GM23338 (cell line): ENCODE measurements at regions not wholly inside any gene's neighbourhood (a gene's known extent, or its start where the extent isn't known, plus 50 kb on each side); places are given as distances from the start of the nearest gene placed in this dataset.

ENCODE experiments used
- ATAC-seq: fragments of 200-7000 bp; cut with Tn5 transposase; 3 replicates; pipeline ENCODE4 v1.9.1; 2020
- DNase-seq: peaks from one replicate; pipeline ENCODE4 v3.0.0-alpha.2; 2015; ENCODE audit warnings: low spot score
- H2AFZ ChIP-seq: fragments of 200-600 bp; sonication (generic); 2 replicates; pipeline ENCODE4 v1.8.0; 2016; ENCODE audit warnings: antibody characterized with exemption, mild to moderate bottlenecking, moderate library complexity
- H3F3A ChIP-seq: fragments of 200-600 bp; sonication (generic); replicated peaks from 2 replicates; pipeline ENCODE4 v1.8.0; 2017; ENCODE audit warnings: antibody characterized with exemption, mixed run types, low read depth
- H3K27ac ChIP-seq: fragments of 200-600 bp; sonication (generic); 2 replicates; pipeline ENCODE4 v1.6.1; 2016; ENCODE audit warnings: low read depth
- H3K27me3 ChIP-seq: fragments of 200-600 bp; sonication (generic); 2 replicates; pipeline ENCODE4 v1.8.0; 2016; ENCODE audit warnings: mild to moderate bottlenecking, mixed run types, moderate library complexity; ENCODE audit not compliant: insufficient read depth
- H3K36me3 ChIP-seq: fragments of 200-600 bp; sonication (generic); 2 replicates; pipeline ENCODE4 v1.8.0; 2016; ENCODE audit warnings: mild to moderate bottlenecking; ENCODE audit not compliant: insufficient read depth
- H3K4me1 ChIP-seq: fragments of 200-600 bp; sonication (generic); 2 replicates; pipeline ENCODE4 v1.8.0; 2016; ENCODE audit warnings: mild to moderate bottlenecking, moderate library complexity; ENCODE audit not compliant: insufficient read depth
- H3K4me2 ChIP-seq: fragments of 200-600 bp; sonication (generic); 2 replicates; pipeline ENCODE4 v1.7.1; 2017; ENCODE audit warnings: mixed run types
- H3K4me3 ChIP-seq: fragments of 200-600 bp; sonication (generic); 2 replicates; pipeline ENCODE4 v1.6.1; 2016; ENCODE audit warnings: mixed run types
- H3K79me2 ChIP-seq: fragments of 200-600 bp; sonication (generic); replicated peaks from 2 replicates; pipeline ENCODE4 v1.8.0; 2017; ENCODE audit warnings: mild to moderate bottlenecking; ENCODE audit not compliant: insufficient read depth
- H3K9me2 ChIP-seq: fragments of 200-600 bp; sonication (generic); 2 replicates; pipeline ENCODE4 v1.8.0; 2017; ENCODE audit not compliant: insufficient read depth
- H4K20me1 ChIP-seq: fragments of 200-600 bp; sonication (generic); replicated peaks from 2 replicates; pipeline ENCODE4 v1.8.0; 2017; ENCODE audit warnings: mild to moderate bottlenecking; ENCODE audit not compliant: insufficient read depth
- H3K27ac Mint-ChIP-seq: 2 replicates; pipeline ENCODE4 v1.8.0; 2020; ENCODE audit warnings: inconsistent platforms, mild to moderate bottlenecking, moderate library complexity, mixed read lengths
- H3K27me3 Mint-ChIP-seq: 3 replicates; pipeline ENCODE4 v1.8.0; 2022; ENCODE audit warnings: low read depth, mild to moderate bottlenecking, moderate library complexity, mixed read lengths, inconsistent platforms; ENCODE audit not compliant: insufficient read depth, poor library complexity
- H3K36me3 Mint-ChIP-seq: 3 replicates; pipeline ENCODE4 v1.8.0; 2021; ENCODE audit warnings: low read depth, mild to moderate bottlenecking, inconsistent platforms, moderate library complexity, mixed read lengths
- H3K4me1 Mint-ChIP-seq: 3 replicates; pipeline ENCODE4 v1.8.0; 2020; ENCODE audit warnings: mild to moderate bottlenecking, inconsistent platforms, mixed read lengths
- H3K4me3 Mint-ChIP-seq: 3 replicates; pipeline ENCODE4 v1.8.0; 2021; ENCODE audit warnings: moderate library complexity, mild to moderate bottlenecking, inconsistent platforms, mixed read lengths
- H3K9me3 Mint-ChIP-seq: 3 replicates; pipeline ENCODE4 v1.8.0; 2020; ENCODE audit warnings: moderate library complexity, mild to moderate bottlenecking, inconsistent platforms, mixed read lengths
- CREB1 ChIP-seq: fragments of 250-450 bp; sonication (Bioruptor Pico); IDR thresholded peaks from 2 replicates; pipeline ENCODE4 v1.5.0; 2020; ENCODE audit warnings: low read depth, mild to moderate bottlenecking, moderate library complexity
- EZH2 ChIP-seq: fragments of 200-600 bp; sonication (generic); IDR thresholded peaks from one replicate; pipeline ENCODE4 v1.8.0; 2017; ENCODE audit warnings: antibody characterized with exemption, mild to moderate bottlenecking, low read depth; ENCODE audit not compliant: unreplicated experiment
- EZH2phosphoT487 ChIP-seq: fragments of 200-600 bp; sonication (generic); IDR thresholded peaks from one replicate; pipeline ENCODE4 v1.8.1; 2018; ENCODE audit warnings: antibody characterized with exemption; ENCODE audit not compliant: unreplicated experiment
- JUNB ChIP-seq: IDR thresholded peaks from one replicate; pipeline ENCODE4 v1.6.1; 2016; ENCODE audit warnings: antibody characterized with exemption; ENCODE audit not compliant: unreplicated experiment
- NANOG ChIP-seq: IDR thresholded peaks from 2 replicates; pipeline ENCODE4 v1.6.1; 2016; ENCODE audit warnings: antibody characterized with exemption, borderline replicate concordance
- POLR2AphosphoS5 ChIP-seq: IDR thresholded peaks from 2 replicates; pipeline ENCODE4 v1.6.1; 2016; ENCODE audit warnings: antibody characterized with exemption, low read depth
- STAT1 ChIP-seq: IDR thresholded peaks from one replicate; pipeline ENCODE4 v1.6.1; 2016; ENCODE audit warnings: antibody characterized with exemption; ENCODE audit not compliant: unreplicated experiment
- ZNF114 ChIP-seq: fragments of 250-450 bp; sonication (Bioruptor Pico); IDR thresholded peaks from 2 replicates; pipeline ENCODE4 v1.5.0; 2020; ENCODE audit warnings: mild to moderate bottlenecking, moderate library complexity
- ZNF331 ChIP-seq: fragments of 250-450 bp; sonication (Bioruptor Pico); IDR thresholded peaks from 2 replicates; pipeline ENCODE4 v1.5.0; 2020; ENCODE audit warnings: low read depth, mild to moderate bottlenecking, moderate library complexity
- TF ChIP-seq, protein P1 (sequence below): IDR thresholded peaks from 2 replicates; pipeline ENCODE4 v1.6.1; 2016; ENCODE audit warnings: antibody characterized with exemption
- TF ChIP-seq, protein P2 (sequence below): fragments of 250-450 bp; sonication (Bioruptor Pico); IDR thresholded peaks from 2 replicates; pipeline ENCODE4 v1.5.0; 2020; ENCODE audit warnings: mild to moderate bottlenecking, moderate library complexity
- TF ChIP-seq, protein P3 (sequence below): IDR thresholded peaks from one replicate; pipeline ENCODE4 v1.6.1; 2018; ENCODE audit warnings: antibody characterized with exemption; ENCODE audit not compliant: unreplicated experiment
- TF ChIP-seq, protein P4 (sequence below), 2 experiments: fragments of 200-600 bp in 1 of 2; sonication (generic) in 1 of 2; conservative IDR thresholded peaks; 2 replicates each; pipeline versions ENCODE4 v1.5.1 to v1.6.1; 2016 to 2017; ENCODE audit warnings: antibody characterized with exemption in 2 of 2, low read depth in 2 of 2, mild to moderate bottlenecking in 2 of 2, moderate library complexity in 1 of 2

DNA sequence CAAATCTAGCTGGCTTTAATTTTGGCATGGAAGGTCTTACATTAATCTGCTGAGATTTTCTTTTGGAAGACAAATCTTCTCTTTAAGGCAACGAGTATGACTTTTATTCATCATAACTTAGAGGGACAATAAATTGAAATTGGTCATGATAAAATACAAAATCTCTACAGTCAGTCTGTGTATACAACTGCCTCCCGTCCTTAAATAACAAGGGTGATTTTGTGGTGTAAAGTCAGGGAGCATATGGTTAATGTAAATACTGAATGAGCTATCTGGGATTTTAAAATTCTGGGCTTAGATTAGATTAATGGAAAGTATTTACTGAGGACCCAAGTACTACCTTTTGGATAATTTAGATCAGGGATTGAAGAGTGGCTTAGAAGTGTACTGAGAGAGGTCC is 328.4 kb upstream of the HAND2 start:
- no peaks in the 10 kb centered on the region for H3K9me3 Mint-ChIP-seq
- Histone ChIP-seq H3K4me3 (no peak overlapping the region), H3K79me2 (no peaks in the 10 kb centered on the region), H3K4me2 (no peak overlapping the region), H3K36me3 (no peaks in the 10 kb centered on the region), H3K27ac (no peak overlapping the region), H2AFZ (no peak overlapping the region), H3F3A (no peaks in the 10 kb centered on the region), H4K20me1 (no peaks in the 10 kb centered on the region), H3K9me2 (no peaks in the 10 kb centered on the region; the same call in 1 of the 2 replicates), H3K4me1 (no peaks in the 10 kb centered on the region), H3K27me3 (no peaks in the 10 kb centered on the region)
- H3K36me3 Mint-ChIP-seq = no peaks in the 10 kb centered on the region
- no peak overlapping the region for H3K4me3 Mint-ChIP-seq
- ATAC-seq = no peak
- no peaks in the 10 kb centered on the region for H3K4me1 Mint-ChIP-seq
- H3K27me3 Mint-ChIP-seq = no peaks in the 10 kb centered on the region
- no peak overlapping the region for H3K27ac Mint-ChIP-seq
- no peak for DNase-seq
- TF ChIP-seq, protein P1, sequence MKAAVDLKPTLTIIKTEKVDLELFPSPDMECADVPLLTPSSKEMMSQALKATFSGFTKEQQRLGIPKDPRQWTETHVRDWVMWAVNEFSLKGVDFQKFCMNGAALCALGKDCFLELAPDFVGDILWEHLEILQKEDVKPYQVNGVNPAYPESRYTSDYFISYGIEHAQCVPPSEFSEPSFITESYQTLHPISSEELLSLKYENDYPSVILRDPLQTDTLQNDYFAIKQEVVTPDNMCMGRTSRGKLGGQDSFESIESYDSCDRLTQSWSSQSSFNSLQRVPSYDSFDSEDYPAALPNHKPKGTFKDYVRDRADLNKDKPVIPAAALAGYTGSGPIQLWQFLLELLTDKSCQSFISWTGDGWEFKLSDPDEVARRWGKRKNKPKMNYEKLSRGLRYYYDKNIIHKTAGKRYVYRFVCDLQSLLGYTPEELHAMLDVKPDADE = no peak
- no peak for TF ChIP-seq CREB1 (CRISPR knock-in tag)
- TF ChIP-seq, protein P2, sequence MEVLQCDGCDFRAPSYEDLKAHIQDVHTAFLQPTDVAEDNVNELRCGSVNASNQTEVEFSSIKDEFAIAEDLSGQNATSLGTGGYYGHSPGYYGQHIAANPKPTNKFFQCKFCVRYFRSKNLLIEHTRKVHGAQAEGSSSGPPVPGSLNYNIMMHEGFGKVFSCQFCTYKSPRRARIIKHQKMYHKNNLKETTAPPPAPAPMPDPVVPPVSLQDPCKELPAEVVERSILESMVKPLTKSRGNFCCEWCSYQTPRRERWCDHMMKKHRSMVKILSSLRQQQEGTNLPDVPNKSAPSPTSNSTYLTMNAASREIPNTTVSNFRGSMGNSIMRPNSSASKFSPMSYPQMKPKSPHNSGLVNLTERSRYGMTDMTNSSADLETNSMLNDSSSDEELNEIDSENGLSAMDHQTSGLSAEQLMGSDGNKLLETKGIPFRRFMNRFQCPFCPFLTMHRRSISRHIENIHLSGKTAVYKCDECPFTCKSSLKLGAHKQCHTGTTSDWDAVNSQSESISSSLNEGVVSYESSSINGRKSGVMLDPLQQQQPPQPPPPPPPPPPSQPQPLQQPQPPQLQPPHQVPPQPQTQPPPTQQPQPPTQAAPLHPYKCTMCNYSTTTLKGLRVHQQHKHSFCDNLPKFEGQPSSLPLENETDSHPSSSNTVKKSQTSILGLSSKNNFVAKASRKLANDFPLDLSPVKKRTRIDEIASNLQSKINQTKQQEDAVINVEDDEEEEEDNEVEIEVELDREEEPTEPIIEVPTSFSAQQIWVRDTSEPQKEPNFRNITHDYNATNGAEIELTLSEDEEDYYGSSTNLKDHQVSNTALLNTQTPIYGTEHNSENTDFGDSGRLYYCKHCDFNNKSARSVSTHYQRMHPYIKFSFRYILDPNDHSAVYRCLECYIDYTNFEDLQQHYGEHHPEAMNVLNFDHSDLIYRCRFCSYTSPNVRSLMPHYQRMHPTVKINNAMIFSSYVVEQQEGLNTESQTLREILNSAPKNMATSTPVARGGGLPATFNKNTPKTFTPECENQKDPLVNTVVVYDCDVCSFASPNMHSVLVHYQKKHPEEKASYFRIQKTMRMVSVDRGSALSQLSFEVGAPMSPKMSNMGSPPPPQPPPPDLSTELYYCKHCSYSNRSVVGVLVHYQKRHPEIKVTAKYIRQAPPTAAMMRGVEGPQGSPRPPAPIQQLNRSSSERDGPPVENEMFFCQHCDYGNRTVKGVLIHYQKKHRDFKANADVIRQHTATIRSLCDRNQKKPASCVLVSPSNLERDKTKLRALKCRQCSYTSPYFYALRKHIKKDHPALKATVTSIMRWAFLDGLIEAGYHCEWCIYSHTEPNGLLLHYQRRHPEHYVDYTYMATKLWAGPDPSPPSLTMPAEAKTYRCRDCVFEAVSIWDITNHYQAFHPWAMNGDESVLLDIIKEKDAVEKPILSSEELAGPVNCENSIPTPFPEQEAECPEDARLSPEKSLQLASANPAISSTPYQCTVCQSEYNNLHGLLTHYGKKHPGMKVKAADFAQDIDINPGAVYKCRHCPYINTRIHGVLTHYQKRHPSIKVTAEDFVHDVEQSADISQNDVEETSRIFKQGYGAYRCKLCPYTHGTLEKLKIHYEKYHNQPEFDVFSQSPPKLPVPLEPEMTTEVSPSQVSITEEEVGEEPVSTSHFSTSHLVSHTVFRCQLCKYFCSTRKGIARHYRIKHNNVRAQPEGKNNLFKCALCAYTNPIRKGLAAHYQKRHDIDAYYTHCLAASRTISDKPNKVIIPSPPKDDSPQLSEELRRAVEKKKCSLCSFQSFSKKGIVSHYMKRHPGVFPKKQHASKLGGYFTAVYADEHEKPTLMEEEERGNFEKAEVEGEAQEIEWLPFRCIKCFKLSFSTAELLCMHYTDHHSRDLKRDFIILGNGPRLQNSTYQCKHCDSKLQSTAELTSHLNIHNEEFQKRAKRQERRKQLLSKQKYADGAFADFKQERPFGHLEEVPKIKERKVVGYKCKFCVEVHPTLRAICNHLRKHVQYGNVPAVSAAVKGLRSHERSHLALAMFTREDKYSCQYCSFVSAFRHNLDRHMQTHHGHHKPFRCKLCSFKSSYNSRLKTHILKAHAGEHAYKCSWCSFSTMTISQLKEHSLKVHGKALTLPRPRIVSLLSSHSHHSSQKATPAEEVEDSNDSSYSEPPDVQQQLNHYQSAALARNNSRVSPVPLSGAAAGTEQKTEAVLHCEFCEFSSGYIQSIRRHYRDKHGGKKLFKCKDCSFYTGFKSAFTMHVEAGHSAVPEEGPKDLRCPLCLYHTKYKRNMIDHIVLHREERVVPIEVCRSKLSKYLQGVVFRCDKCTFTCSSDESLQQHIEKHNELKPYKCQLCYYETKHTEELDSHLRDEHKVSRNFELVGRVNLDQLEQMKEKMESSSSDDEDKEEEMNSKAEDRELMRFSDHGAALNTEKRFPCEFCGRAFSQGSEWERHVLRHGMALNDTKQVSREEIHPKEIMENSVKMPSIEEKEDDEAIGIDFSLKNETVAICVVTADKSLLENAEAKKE (CRISPR knock-in tag) = no peak
- no peak for TF ChIP-seq ZNF331
- no peak for TF ChIP-seq POLR2AphosphoS5
- no peak for TF ChIP-seq NANOG
- TF ChIP-seq, protein P3, sequence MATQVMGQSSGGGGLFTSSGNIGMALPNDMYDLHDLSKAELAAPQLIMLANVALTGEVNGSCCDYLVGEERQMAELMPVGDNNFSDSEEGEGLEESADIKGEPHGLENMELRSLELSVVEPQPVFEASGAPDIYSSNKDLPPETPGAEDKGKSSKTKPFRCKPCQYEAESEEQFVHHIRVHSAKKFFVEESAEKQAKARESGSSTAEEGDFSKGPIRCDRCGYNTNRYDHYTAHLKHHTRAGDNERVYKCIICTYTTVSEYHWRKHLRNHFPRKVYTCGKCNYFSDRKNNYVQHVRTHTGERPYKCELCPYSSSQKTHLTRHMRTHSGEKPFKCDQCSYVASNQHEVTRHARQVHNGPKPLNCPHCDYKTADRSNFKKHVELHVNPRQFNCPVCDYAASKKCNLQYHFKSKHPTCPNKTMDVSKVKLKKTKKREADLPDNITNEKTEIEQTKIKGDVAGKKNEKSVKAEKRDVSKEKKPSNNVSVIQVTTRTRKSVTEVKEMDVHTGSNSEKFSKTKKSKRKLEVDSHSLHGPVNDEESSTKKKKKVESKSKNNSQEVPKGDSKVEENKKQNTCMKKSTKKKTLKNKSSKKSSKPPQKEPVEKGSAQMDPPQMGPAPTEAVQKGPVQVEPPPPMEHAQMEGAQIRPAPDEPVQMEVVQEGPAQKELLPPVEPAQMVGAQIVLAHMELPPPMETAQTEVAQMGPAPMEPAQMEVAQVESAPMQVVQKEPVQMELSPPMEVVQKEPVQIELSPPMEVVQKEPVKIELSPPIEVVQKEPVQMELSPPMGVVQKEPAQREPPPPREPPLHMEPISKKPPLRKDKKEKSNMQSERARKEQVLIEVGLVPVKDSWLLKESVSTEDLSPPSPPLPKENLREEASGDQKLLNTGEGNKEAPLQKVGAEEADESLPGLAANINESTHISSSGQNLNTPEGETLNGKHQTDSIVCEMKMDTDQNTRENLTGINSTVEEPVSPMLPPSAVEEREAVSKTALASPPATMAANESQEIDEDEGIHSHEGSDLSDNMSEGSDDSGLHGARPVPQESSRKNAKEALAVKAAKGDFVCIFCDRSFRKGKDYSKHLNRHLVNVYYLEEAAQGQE = no peak
- TF ChIP-seq EZH2phosphoT487 = no peak
- TF ChIP-seq, protein P4, sequence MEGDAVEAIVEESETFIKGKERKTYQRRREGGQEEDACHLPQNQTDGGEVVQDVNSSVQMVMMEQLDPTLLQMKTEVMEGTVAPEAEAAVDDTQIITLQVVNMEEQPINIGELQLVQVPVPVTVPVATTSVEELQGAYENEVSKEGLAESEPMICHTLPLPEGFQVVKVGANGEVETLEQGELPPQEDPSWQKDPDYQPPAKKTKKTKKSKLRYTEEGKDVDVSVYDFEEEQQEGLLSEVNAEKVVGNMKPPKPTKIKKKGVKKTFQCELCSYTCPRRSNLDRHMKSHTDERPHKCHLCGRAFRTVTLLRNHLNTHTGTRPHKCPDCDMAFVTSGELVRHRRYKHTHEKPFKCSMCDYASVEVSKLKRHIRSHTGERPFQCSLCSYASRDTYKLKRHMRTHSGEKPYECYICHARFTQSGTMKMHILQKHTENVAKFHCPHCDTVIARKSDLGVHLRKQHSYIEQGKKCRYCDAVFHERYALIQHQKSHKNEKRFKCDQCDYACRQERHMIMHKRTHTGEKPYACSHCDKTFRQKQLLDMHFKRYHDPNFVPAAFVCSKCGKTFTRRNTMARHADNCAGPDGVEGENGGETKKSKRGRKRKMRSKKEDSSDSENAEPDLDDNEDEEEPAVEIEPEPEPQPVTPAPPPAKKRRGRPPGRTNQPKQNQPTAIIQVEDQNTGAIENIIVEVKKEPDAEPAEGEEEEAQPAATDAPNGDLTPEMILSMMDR (conservative IDR thresholded peaks at IDR 0.05; ENCODE audit: low read depth in 2 of 2) = no peak
- no peak for TF ChIP-seq EZH2
- no peak for TF ChIP-seq STAT1
- no peak for TF ChIP-seq JUNB
- TF ChIP-seq ZNF114 (CRISPR knock-in tag) = no peak
